ENCODE measurements at regions not wholly inside any gene's neighbourhood (a gene's known extent, or its start where the extent isn't known, plus 50 kb on each side); places are given as distances from the start of the nearest gene placed in this dataset.
"Not testable (repeated sequence)": the region's sequence is repeated elsewhere in the genome, so short reads cannot be mapped to it uniquely, and the experiment has no call there.

DNA sequence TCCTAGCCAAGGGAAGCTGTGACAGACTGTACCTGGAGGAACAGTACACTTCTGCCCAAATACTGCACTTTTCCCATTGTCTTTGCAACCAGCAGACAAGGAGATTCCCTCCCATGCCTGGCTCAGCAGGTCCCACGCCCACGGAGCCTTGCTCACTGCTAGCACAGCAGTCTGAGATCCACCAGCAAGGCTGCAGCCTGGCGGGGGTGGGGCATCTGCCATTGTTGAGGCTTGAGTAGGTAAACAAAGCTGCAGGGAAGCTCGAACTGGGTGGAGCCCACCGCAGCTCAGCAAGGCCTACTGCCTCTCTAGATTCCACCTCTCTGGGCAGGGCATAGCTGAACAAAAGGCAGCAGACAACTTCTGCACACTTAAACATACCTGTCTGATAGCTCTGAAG is 268.9 kb downstream of the OSR1 start:
- H3K27me3 ChIP-seq (ENCODE audit: control insufficient read depth in 2 of 2, insufficient read depth in 1 of 2, low read length in 1 of 2); H3K9me3 ChIP-seq (ENCODE audit: control insufficient read depth in 2 of 2, insufficient read depth in 1 of 2, low read length in 1 of 2); H3K27ac ChIP-seq (ENCODE audit: low read depth in 1 of 2, low read length in 1 of 2); DNase-seq (ENCODE audit: low read depth in 6 of 9, low spot score in 9 of 9); H3K4me1 ChIP-seq (ENCODE audit: control insufficient read depth in 2 of 2, insufficient read depth in 2 of 2, low read length in 2 of 2); H3K4me3 ChIP-seq (ENCODE audit: low read length in 2 of 2); H3K36me3 ChIP-seq (ENCODE audit: control insufficient read depth in 2 of 2, insufficient read depth in 2 of 2, low read length in 1 of 2): not testable (repeated sequence)
- 72% methylated on average over 5 of the region's 5 CpGs for WGBS

DNA sequence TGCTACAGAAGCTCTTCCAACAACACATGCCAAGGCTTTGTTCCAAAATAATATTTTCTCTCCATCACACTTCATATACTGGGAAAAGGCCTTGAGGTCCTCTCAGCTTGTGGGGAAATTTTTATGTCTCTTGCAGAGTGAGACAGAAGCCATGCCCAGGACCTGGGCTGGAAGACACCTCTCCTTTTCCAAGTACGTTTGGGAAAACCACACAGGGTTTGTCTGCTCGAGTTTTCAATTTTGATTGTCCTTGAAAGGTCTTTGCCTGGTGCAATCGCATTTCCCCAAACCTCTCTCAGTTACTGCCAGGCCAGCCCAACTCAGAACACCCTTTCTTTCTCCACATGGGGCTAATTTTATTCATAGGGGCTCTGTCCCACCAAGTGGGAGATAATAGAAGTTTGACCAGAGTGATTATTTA is 272.2 kb downstream of the OSR1 start:
- Histone ChIP-seq H3K36me3 (ENCODE audit: control insufficient read depth in 2 of 2, insufficient read depth in 2 of 2, low read length in 1 of 2) (no peaks in the 10 kb centered on the region), H3K9me3 (ENCODE audit: control insufficient read depth in 2 of 2, insufficient read depth in 1 of 2, low read length in 1 of 2) (peaks cover 0 to 4% of the 10 kb centered on the region in 2 donors), H3K27ac (ENCODE audit: low read depth in 1 of 2, low read length in 1 of 2) (no peak overlapping the region), H3K27me3 (ENCODE audit: control insufficient read depth in 2 of 2, insufficient read depth in 1 of 2, low read length in 1 of 2) (no peaks in the 10 kb centered on the region), H3K4me1 (ENCODE audit: control insufficient read depth in 2 of 2, insufficient read depth in 2 of 2, low read length in 2 of 2) (no peaks in the 10 kb centered on the region), H3K4me3 (ENCODE audit: low read length in 2 of 2) (no peak overlapping the region)
- DNase-seq (ENCODE audit: low read depth in 6 of 9, low spot score in 9 of 9) = no peak
- 71% methylated on average over 3 of the region's 3 CpGs for WGBS

DNA sequence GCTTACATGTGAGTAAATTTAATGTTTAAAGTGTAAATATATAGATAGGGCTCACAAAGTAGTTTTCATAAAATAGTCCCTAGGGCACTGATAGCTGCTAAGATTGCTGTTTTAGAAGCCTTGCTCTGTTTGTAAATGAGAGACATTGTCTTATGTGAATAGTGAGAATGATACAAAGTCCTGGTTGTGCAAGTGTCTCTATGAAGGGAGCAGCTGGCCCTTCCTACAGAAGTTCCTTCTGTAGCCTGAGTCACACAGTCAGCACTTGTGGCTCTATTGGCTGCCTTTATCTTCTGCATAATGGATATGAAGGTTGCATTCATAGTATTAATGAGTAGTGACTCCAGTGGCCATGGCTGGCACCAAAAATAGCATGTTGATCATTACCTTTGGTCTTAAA is 279.7 kb downstream of the OSR1 start:
- no peaks in the 10 kb centered on the region for H3K36me3 ChIP-seq (ENCODE audit: control insufficient read depth in 2 of 2, insufficient read depth in 2 of 2, low read length in 1 of 2)
- no peaks in the 10 kb centered on the region for H3K4me1 ChIP-seq (ENCODE audit: control insufficient read depth in 2 of 2, insufficient read depth in 2 of 2, low read length in 2 of 2)
- no peak overlapping the region for H3K4me3 ChIP-seq (ENCODE audit: low read length in 2 of 2)
- H3K27me3 ChIP-seq (ENCODE audit: control insufficient read depth in 2 of 2, insufficient read depth in 1 of 2, low read length in 1 of 2) = no peaks in the 10 kb centered on the region
- H3K9me3 ChIP-seq (ENCODE audit: control insufficient read depth in 2 of 2, insufficient read depth in 1 of 2, low read length in 1 of 2) = no peaks in the 10 kb centered on the region
- no peak for DNase-seq (ENCODE audit: low read depth in 6 of 9, low spot score in 9 of 9)
- H3K27ac ChIP-seq (ENCODE audit: low read depth in 1 of 2, low read length in 1 of 2) = no peak overlapping the region

DNA sequence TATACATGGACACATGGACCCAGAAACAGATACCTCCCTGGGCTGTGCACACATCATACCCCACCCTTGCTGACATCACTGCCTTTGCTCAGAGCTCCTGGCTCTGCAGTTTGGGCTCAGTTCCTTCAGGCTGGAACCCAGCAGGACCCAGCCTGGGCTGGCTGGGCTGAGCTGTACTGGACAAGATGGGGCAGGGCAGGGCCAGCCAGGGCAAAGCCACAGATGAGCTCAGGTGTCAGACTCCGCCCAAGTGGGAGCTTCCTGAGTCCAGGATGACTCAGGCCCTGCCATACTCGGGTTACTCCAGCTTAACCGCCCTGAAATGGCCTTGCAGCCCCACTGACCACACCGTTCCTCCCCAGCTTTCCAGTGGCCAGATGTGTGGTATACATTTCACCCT is 284.9 kb downstream of the OSR1 start:
- WGBS = 85% methylated on average over 4 of the region's 4 CpGs
- H3K36me3 ChIP-seq (ENCODE audit: control insufficient read depth in 2 of 2, insufficient read depth in 2 of 2, low read length in 1 of 2) = no peaks in the 10 kb centered on the region
- no peaks in the 10 kb centered on the region for H3K4me1 ChIP-seq (ENCODE audit: control insufficient read depth in 2 of 2, insufficient read depth in 2 of 2, low read length in 2 of 2)

DNA sequence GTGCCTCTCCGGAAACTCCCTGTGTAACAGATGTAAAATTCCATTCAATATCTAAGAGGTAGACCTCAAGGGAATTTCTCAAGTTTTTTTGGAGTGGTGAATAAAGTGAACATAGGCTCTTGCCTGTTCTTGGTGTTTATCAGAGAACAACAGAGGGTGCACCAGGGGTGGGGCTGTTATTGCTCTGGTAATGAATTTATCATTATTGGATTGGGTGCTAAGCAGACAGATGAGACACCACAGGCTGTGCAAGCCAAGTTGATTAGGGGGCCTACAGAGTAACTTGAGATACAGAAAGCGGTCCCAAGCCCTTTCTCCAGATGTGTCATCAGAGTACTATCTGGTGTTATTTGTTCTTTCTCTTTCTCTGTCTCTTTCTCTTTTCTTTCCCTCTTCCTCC is 286.3 kb downstream of the OSR1 start:
- no peak overlapping the region for H3K4me3 ChIP-seq (ENCODE audit: low read length in 2 of 2)
- no peaks in the 10 kb centered on the region for H3K27me3 ChIP-seq (ENCODE audit: control insufficient read depth in 2 of 2, insufficient read depth in 1 of 2, low read length in 1 of 2)
- no peak for DNase-seq (ENCODE audit: low read depth in 6 of 9, low spot score in 9 of 9)
- H3K27ac ChIP-seq (ENCODE audit: low read depth in 1 of 2, low read length in 1 of 2) = no peak overlapping the region
- 96% methylated on average over 2 of the region's 2 CpGs for WGBS
- H3K9me3 ChIP-seq (ENCODE audit: control insufficient read depth in 2 of 2, insufficient read depth in 1 of 2, low read length in 1 of 2) = no peaks in the 10 kb centered on the region
- no peaks in the 10 kb centered on the region for H3K36me3 ChIP-seq (ENCODE audit: control insufficient read depth in 2 of 2, insufficient read depth in 2 of 2, low read length in 1 of 2)
- no peaks in the 10 kb centered on the region for H3K4me1 ChIP-seq (ENCODE audit: control insufficient read depth in 2 of 2, insufficient read depth in 2 of 2, low read length in 2 of 2)

More for the DNA sequence above, 284.9 kb downstream of the OSR1 start:
- H3K4me3 ChIP-seq (ENCODE audit: low read length in 2 of 2) = no peak overlapping the region
- no peak overlapping the region for H3K27ac ChIP-seq (ENCODE audit: low read depth in 1 of 2, low read length in 1 of 2)
- no peaks in the 10 kb centered on the region for H3K27me3 ChIP-seq (ENCODE audit: control insufficient read depth in 2 of 2, insufficient read depth in 1 of 2, low read length in 1 of 2)
- no peak for DNase-seq (ENCODE audit: low read depth in 6 of 9, low spot score in 9 of 9)
- H3K9me3 ChIP-seq (ENCODE audit: control insufficient read depth in 2 of 2, insufficient read depth in 1 of 2, low read length in 1 of 2) = no peaks in the 10 kb centered on the region

DNA sequence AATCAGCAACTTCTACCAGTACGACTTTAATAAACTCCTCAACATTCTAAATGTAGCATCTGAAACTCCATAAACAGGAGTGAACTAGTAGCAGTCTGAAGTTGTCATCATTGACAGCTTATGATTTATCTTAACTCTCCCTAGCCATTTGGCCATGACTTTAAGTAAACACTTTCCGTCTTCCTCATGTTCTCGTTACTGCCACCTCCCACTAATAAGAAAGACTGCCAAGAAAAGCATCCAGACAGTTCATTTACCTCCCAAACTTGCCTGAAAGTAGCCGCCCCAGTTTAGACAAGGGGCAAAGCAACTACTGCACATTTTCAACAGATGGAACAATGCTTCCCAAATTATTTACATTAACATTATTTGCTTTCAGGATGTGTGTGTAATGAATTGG is 287.5 kb downstream of the OSR1 start:
- H3K4me3 ChIP-seq (ENCODE audit: low read length in 2 of 2) = no peak overlapping the region
- H3K27ac ChIP-seq (ENCODE audit: low read depth in 1 of 2, low read length in 1 of 2) = no peak overlapping the region
- no peak for DNase-seq (ENCODE audit: low read depth in 6 of 9, low spot score in 9 of 9)
- H3K36me3 ChIP-seq (ENCODE audit: control insufficient read depth in 2 of 2, insufficient read depth in 2 of 2, low read length in 1 of 2) = no peaks in the 10 kb centered on the region
- no peaks in the 10 kb centered on the region for H3K9me3 ChIP-seq (ENCODE audit: control insufficient read depth in 2 of 2, insufficient read depth in 1 of 2, low read length in 1 of 2)
- H3K27me3 ChIP-seq (ENCODE audit: control insufficient read depth in 2 of 2, insufficient read depth in 1 of 2, low read length in 1 of 2) = no peaks in the 10 kb centered on the region
- whole genome bisulfite sequencing = 90% methylated on average over 4 of the region's 4 CpGs
- H3K4me1 ChIP-seq (ENCODE audit: control insufficient read depth in 2 of 2, insufficient read depth in 2 of 2, low read length in 2 of 2) = no peaks in the 10 kb centered on the region

DNA sequence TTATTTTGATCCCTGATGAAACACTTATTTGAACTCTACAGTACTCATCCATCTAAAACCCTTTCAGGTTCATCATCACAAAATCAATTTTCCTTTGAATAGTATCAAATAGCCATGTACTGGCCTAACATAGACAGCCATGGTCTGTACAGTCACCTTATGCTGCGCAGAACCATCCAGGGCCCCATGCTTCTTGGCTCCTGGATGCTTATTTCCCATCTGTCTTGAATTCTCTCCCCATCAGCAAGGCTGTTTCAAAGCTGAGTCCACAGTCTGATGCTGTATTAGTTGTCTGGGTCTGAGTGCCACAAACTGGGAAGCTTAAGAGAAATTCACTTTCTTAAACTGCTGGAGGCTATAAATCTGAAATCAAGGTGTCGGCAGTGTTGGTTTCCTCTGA is 290.2 kb downstream of the OSR1 start:
- H3K4me1 ChIP-seq (ENCODE audit: control insufficient read depth in 2 of 2, insufficient read depth in 2 of 2, low read length in 2 of 2) = no peaks in the 10 kb centered on the region
- H3K36me3 ChIP-seq (ENCODE audit: control insufficient read depth in 2 of 2, insufficient read depth in 2 of 2, low read length in 1 of 2) = no peaks in the 10 kb centered on the region
- no peaks in the 10 kb centered on the region for H3K27me3 ChIP-seq (ENCODE audit: control insufficient read depth in 2 of 2, insufficient read depth in 1 of 2, low read length in 1 of 2)
- WGBS = 48% methylated on average over 2 of the region's 2 CpGs
- DNase-seq (ENCODE audit: low read depth in 6 of 9, low spot score in 9 of 9) = no peak
- H3K9me3 ChIP-seq (ENCODE audit: control insufficient read depth in 2 of 2, insufficient read depth in 1 of 2, low read length in 1 of 2) = no peaks in the 10 kb centered on the region
- H3K27ac ChIP-seq (ENCODE audit: low read depth in 1 of 2, low read length in 1 of 2) = no peak overlapping the region
- H3K4me3 ChIP-seq (ENCODE audit: low read length in 2 of 2) = no peak overlapping the region

DNA sequence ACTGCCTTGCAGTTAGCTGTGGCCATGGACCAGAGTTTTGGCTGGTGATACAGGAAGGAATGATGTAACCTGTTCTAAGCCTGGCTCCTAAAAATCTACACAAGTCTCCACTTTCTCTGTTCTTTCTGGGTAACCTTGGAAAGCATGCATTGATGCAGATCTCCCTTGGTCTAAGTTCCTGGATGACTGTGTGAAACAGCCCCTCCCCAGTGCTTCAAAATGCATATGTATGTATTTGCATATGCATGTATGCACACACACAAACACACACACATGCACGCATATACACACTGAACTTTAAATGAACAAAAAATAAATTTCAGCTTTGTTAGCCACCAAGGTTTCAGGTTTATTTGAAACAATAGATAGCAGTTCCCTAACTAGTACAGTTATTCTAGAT is 296.1 kb downstream of the OSR1 start:
- no peak overlapping the region for H3K27ac ChIP-seq (ENCODE audit: low read depth in 1 of 2, low read length in 1 of 2)
- H3K36me3 ChIP-seq (ENCODE audit: control insufficient read depth in 2 of 2, insufficient read depth in 2 of 2, low read length in 1 of 2) = no peaks in the 10 kb centered on the region
- no peaks in the 10 kb centered on the region for H3K9me3 ChIP-seq (ENCODE audit: control insufficient read depth in 2 of 2, insufficient read depth in 1 of 2, low read length in 1 of 2)
- no peak for DNase-seq (ENCODE audit: low read depth in 6 of 9, low spot score in 9 of 9)
- H3K4me3 ChIP-seq (ENCODE audit: low read length in 2 of 2) = no peak overlapping the region
- H3K4me1 ChIP-seq (ENCODE audit: control insufficient read depth in 2 of 2, insufficient read depth in 2 of 2, low read length in 2 of 2) = no peaks in the 10 kb centered on the region
- WGBS = 93% methylated on average over 1 of the region's 1 CpG
- no peaks in the 10 kb centered on the region for H3K27me3 ChIP-seq (ENCODE audit: control insufficient read depth in 2 of 2, insufficient read depth in 1 of 2, low read length in 1 of 2)

DNA sequence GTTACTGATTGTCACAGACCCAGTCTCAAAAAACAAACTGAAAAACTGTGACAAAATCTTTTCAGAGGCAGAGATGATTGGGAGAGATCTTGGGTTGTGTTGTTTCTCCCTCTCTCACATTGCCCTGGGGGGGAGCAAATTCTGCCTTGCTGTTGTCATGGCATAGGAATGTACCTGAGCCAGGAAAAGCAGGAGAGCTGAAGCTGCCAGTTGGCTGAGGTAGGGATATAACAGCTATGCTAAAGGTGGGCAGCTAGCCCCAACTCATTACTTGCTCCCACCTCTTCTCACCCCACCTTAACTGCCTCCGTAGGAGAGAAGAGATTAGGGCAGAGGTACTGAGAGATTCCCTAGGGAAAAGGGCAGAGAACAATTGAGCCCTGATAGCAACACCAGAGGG is 299.3 kb downstream of the OSR1 start:
- DNase-seq (ENCODE audit: low read depth in 6 of 9, low spot score in 9 of 9) = no peak
- H3K27me3 ChIP-seq (ENCODE audit: control insufficient read depth in 2 of 2, insufficient read depth in 1 of 2, low read length in 1 of 2) = no peaks in the 10 kb centered on the region
- H3K4me3 ChIP-seq (ENCODE audit: low read length in 2 of 2) = no peak overlapping the region
- no peaks in the 10 kb centered on the region for H3K9me3 ChIP-seq (ENCODE audit: control insufficient read depth in 2 of 2, insufficient read depth in 1 of 2, low read length in 1 of 2)
- H3K27ac ChIP-seq (ENCODE audit: low read depth in 1 of 2, low read length in 1 of 2) = no peak overlapping the region
- no peaks in the 10 kb centered on the region for H3K36me3 ChIP-seq (ENCODE audit: control insufficient read depth in 2 of 2, insufficient read depth in 2 of 2, low read length in 1 of 2)
- no peaks in the 10 kb centered on the region for H3K4me1 ChIP-seq (ENCODE audit: control insufficient read depth in 2 of 2, insufficient read depth in 2 of 2, low read length in 2 of 2)
- WGBS = 68% methylated on average over 1 of the region's 1 CpG

DNA sequence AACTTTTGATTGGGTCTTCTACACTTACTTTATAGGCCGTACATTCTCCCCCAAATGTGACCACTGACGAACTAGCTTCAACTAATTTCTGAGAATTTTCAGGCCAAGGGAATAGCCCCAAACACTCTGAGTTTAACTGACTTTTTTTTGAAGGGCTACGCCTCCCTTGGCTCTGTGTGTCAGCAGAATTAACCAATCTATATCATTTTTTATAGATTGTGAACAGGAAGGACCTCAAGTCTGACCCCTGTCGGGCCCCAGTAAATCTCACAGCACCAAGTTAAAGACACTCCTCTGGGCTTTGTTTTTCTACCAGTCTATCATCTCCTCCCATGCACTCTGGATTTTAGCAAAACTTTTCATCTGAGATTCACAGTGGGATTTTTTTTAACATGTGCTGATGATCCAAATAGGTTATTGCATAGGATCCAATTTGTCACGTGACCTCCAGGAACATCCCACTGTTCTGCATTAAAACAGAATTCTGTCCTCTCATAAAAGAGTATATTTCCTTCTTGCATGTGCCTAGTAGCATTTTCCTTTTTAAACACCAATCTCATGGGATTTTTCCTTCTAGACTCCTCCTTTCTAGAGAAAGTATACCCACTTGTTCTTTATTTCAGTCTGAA is 307.1 kb downstream of the OSR1 start:
- 92% methylated on average over 5 of the region's 5 CpGs for WGBS
- Histone ChIP-seq H3K9me3 (ENCODE audit: control insufficient read depth in 2 of 2, insufficient read depth in 1 of 2, low read length in 1 of 2) (no peaks in the 10 kb centered on the region), H3K4me1 (ENCODE audit: control insufficient read depth in 2 of 2, insufficient read depth in 2 of 2, low read length in 2 of 2) (no peaks in the 10 kb centered on the region), H3K4me3 (ENCODE audit: low read length in 2 of 2) (no peak overlapping the region), H3K36me3 (ENCODE audit: control insufficient read depth in 2 of 2, insufficient read depth in 2 of 2, low read length in 1 of 2) (no peaks in the 10 kb centered on the region), H3K27ac (ENCODE audit: low read depth in 1 of 2, low read length in 1 of 2) (no peak overlapping the region), H3K27me3 (ENCODE audit: control insufficient read depth in 2 of 2, insufficient read depth in 1 of 2, low read length in 1 of 2) (no peaks in the 10 kb centered on the region)
- no peak for DNase-seq (ENCODE audit: low read depth in 6 of 9, low spot score in 9 of 9)
